Prostate gland (tissue), 2 donors: ENCODE measurements at regions not wholly inside any gene's neighbourhood (a gene's known extent, or its start where the extent isn't known, plus 50 kb on each side); places are given as distances from the start of the nearest gene placed in this dataset.

ENCODE experiments used
- CTCF ChIP-seq, 4 experiments: fragments of 200-600 bp in 2 of 4; fragments of 450-650 bp in 2 of 4; sonication (generic) in 2 of 4; IDR thresholded peaks; 1 replicate in 3 of 4; 2 replicates in 1 of 4; pipeline ENCODE4 v1.5.1; 2016 to 2019; ENCODE audit warnings: antibody characterized with exemption in 4 of 4, mild to moderate bottlenecking in 2 of 4, moderate library complexity in 2 of 4
- POLR2A ChIP-seq: fragments of 450-650 bp; IDR thresholded peaks from one replicate; pipeline ENCODE4 v1.6.1; 2016; ENCODE audit warnings: antibody characterized with exemption, mild to moderate bottlenecking

GRCh38 chr7:18116661-18117060 is 89.0 kb upstream of the PRPS1L1 start:
- TF ChIP-seq CTCF (IDR thresholded peaks at IDR 0.05) (no peak), POLR2A (no peak)
